ENCODE measurements at regions not wholly inside any gene's neighbourhood (a gene's known extent, or its start where the extent isn't known, plus 50 kb on each side); places are given as distances from the start of the nearest gene placed in this dataset.

DNA sequence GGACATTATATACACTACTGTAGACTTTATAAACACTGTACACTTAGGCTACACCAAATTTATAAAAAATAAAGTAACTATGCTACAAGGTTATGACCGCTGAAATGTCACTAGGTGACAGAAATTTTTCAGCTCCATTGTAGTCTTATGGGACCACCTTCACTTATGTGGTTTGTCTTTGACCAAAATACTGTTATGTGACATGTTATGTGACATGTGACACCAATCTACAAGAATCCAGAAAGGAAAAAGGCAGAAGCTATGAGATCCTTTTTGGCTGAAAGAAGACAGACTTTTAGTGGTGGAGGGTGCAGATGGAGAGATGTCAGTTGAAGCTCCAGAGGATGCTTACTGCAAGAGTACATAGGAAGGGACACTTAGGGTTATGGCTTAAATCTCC lies 1378.4 kb upstream of the TENM4 start:
- no peak for TF ChIP-seq TAF1 (IDR thresholded peaks at IDR 0.05; ENCODE audit: low read depth)
- TF ChIP-seq EGR1 (IDR thresholded peaks at IDR 0.05), result no peak
- TF ChIP-seq, protein P1, sequence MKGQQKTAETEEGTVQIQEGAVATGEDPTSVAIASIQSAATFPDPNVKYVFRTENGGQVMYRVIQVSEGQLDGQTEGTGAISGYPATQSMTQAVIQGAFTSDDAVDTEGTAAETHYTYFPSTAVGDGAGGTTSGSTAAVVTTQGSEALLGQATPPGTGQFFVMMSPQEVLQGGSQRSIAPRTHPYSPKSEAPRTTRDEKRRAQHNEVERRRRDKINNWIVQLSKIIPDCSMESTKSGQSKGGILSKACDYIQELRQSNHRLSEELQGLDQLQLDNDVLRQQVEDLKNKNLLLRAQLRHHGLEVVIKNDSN (IDR thresholded peaks at IDR 0.05), result no peak
- no peak for TF ChIP-seq YY1 (IDR thresholded peaks at IDR 0.05; ENCODE audit: low read depth)
- TF ChIP-seq RAD21 (IDR thresholded peaks at IDR 0.05; ENCODE audit: low read depth), result no peak
- no peak for TF ChIP-seq EP300 (IDR thresholded peaks at IDR 0.05; ENCODE audit: borderline replicate concordance)
- TF ChIP-seq CEBPB (IDR thresholded peaks at IDR 0.05), result no peak
- TF ChIP-seq, protein P2, sequence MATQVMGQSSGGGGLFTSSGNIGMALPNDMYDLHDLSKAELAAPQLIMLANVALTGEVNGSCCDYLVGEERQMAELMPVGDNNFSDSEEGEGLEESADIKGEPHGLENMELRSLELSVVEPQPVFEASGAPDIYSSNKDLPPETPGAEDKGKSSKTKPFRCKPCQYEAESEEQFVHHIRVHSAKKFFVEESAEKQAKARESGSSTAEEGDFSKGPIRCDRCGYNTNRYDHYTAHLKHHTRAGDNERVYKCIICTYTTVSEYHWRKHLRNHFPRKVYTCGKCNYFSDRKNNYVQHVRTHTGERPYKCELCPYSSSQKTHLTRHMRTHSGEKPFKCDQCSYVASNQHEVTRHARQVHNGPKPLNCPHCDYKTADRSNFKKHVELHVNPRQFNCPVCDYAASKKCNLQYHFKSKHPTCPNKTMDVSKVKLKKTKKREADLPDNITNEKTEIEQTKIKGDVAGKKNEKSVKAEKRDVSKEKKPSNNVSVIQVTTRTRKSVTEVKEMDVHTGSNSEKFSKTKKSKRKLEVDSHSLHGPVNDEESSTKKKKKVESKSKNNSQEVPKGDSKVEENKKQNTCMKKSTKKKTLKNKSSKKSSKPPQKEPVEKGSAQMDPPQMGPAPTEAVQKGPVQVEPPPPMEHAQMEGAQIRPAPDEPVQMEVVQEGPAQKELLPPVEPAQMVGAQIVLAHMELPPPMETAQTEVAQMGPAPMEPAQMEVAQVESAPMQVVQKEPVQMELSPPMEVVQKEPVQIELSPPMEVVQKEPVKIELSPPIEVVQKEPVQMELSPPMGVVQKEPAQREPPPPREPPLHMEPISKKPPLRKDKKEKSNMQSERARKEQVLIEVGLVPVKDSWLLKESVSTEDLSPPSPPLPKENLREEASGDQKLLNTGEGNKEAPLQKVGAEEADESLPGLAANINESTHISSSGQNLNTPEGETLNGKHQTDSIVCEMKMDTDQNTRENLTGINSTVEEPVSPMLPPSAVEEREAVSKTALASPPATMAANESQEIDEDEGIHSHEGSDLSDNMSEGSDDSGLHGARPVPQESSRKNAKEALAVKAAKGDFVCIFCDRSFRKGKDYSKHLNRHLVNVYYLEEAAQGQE (IDR thresholded peaks at IDR 0.05; ENCODE audit: low read depth), result no peak
- TF ChIP-seq, protein P3, sequence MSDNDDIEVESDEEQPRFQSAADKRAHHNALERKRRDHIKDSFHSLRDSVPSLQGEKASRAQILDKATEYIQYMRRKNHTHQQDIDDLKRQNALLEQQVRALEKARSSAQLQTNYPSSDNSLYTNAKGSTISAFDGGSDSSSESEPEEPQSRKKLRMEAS (IDR thresholded peaks at IDR 0.05), result no peak
- no peak for TF ChIP-seq NFIC (IDR thresholded peaks at IDR 0.05)

DNA sequence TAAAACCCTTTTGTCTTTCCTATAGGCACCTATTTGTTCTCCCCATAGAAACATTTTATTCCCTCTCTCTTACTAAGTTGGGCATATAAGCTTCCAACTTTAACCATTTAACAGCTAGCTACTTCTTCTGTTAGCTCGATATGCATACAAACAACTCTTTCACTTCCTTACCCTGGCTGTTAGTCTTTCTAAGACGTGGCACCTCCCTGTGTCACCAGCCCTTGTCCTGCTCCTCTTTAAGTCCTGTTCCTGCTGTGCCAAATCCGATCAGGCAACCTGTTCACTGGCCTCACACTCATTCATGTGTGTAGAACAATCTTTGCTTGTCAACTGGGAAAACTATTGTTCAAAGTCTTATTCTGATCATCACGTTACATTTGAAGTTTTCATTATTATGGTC lies 1376.1 kb upstream of the TENM4 start:
- no peak for TF ChIP-seq TAF1 (IDR thresholded peaks at IDR 0.05; ENCODE audit: low read depth)
- no peak for TF ChIP-seq CREB1 (IDR thresholded peaks at IDR 0.05; ENCODE audit: low read depth)
- no peak for TF ChIP-seq NFIC (IDR thresholded peaks at IDR 0.05)
- TF ChIP-seq TEAD4 (IDR thresholded peaks at IDR 0.05), result no peak
- TF ChIP-seq, protein P2 (IDR thresholded peaks at IDR 0.05; ENCODE audit: low read depth), result no peak
- TF ChIP-seq, protein P1 (IDR thresholded peaks at IDR 0.05), result no peak
- no peak for TF ChIP-seq ZBTB7A (IDR thresholded peaks at IDR 0.05; ENCODE audit: low read depth)
- no peak for TF ChIP-seq FOXM1 (IDR thresholded peaks at IDR 0.05; ENCODE audit: borderline replicate concordance, low read depth)
- TF ChIP-seq YY1 (IDR thresholded peaks at IDR 0.05; ENCODE audit: low read depth), result no peak
- TF ChIP-seq TCF12 (IDR thresholded peaks at IDR 0.05; ENCODE audit: low read depth), result no peak
- TF ChIP-seq, protein P3 (IDR thresholded peaks at IDR 0.05), result no peak
- no peak for TF ChIP-seq RAD21 (IDR thresholded peaks at IDR 0.05; ENCODE audit: low read depth)
- no peak for TF ChIP-seq EP300 (IDR thresholded peaks at IDR 0.05; ENCODE audit: borderline replicate concordance)
- no peak for TF ChIP-seq EGR1 (IDR thresholded peaks at IDR 0.05)
- no peak for TF ChIP-seq CEBPB (IDR thresholded peaks at IDR 0.05)

DNA sequence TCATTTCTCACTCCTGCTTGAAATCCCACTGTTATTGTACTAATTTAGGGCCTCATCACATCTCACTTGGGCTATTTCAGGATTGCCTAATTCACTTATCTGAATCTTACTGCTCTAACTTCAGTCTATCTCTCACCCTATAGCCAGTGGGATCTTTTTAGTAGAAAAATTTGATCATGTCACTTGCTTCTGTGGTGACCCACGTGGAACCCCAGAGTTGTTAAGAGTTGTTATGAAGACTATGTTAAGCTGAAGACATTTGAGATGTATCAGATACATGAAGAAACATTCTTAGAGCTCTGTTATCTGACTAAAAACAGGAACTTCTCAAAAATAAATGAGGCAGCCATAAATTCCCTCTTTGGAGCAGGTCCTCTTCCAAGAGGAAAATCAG lies 1375.6 kb upstream of the TENM4 start:
- no peak for TF ChIP-seq EP300 (IDR thresholded peaks at IDR 0.05; ENCODE audit: borderline replicate concordance)
- TF ChIP-seq CEBPB (IDR thresholded peaks at IDR 0.05), result no peak
- no peak for TF ChIP-seq EGR1 (IDR thresholded peaks at IDR 0.05)
- TF ChIP-seq, protein P3 (IDR thresholded peaks at IDR 0.05), result no peak
- TF ChIP-seq ZBTB7A (IDR thresholded peaks at IDR 0.05; ENCODE audit: low read depth), result no peak
- no peak for TF ChIP-seq TCF12 (IDR thresholded peaks at IDR 0.05; ENCODE audit: low read depth)
- no peak for TF ChIP-seq RAD21 (IDR thresholded peaks at IDR 0.05; ENCODE audit: low read depth)
- TF ChIP-seq CREB1 (IDR thresholded peaks at IDR 0.05; ENCODE audit: low read depth), result no peak
- no peak for TF ChIP-seq TEAD4 (IDR thresholded peaks at IDR 0.05)

DNA sequence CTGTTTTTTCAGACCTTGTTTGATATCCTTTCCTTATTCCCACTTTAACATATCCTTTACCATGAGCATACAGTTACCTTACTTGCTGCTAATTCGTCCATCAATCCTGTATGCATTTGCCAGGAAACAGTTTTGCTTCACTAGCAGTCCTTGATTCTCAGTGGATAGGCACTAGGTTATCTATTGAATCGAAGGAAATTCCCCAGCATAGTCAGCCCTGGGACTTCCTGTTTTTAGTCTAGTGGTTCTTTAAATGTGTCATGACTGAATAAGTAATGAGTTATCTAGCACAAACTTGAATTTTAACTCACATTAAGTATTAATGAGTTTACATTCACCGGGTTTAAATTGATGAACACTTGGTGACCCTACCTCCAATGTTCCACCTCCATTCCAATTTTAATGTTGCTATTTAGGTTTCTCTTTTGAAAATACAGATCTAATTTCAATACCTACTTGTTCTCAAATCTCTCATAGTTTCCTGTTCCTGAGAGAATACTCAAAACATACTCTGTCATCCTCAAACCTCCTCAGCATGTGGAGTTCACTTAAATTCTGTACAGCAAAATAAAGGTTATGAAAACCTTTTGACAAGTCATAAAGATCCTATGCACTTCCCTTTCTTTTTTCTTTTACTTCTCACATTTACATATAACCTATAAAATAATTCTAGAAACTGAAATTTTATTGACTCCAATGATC lies 1375.1 kb upstream of the TENM4 start:
- TF ChIP-seq NFIC (IDR thresholded peaks at IDR 0.05) (no peak), CREB1 (IDR thresholded peaks at IDR 0.05; ENCODE audit: low read depth) (no peak), TEAD4 (IDR thresholded peaks at IDR 0.05) (no peak), YY1 (IDR thresholded peaks at IDR 0.05; ENCODE audit: low read depth) (no peak), RAD21 (IDR thresholded peaks at IDR 0.05; ENCODE audit: low read depth) (no peak), EGR1 (IDR thresholded peaks at IDR 0.05) (no peak), TCF12 (IDR thresholded peaks at IDR 0.05; ENCODE audit: low read depth) (no peak), FOXM1 (IDR thresholded peaks at IDR 0.05; ENCODE audit: borderline replicate concordance, low read depth) (no peak), CEBPB (IDR thresholded peaks at IDR 0.05) (no peak), EP300 (IDR thresholded peaks at IDR 0.05; ENCODE audit: borderline replicate concordance) (no peak), TAF1 (IDR thresholded peaks at IDR 0.05; ENCODE audit: low read depth) (no peak), ZBTB7A (IDR thresholded peaks at IDR 0.05; ENCODE audit: low read depth) (no peak)
- TF ChIP-seq, protein P1 (IDR thresholded peaks at IDR 0.05), result no peak
- TF ChIP-seq, protein P2 (IDR thresholded peaks at IDR 0.05; ENCODE audit: low read depth), result no peak
- TF ChIP-seq, protein P3 (IDR thresholded peaks at IDR 0.05), result no peak

Measured in Ishikawa (cell line).